Trophoblast cell (in vitro differentiated cells and primary cell): ENCODE measurements at regions not wholly inside any gene's neighbourhood (a gene's known extent, or its start where the extent isn't known, plus 50 kb on each side); places are given as distances from the start of the nearest gene placed in this dataset.

Source experiments
- DNase-seq, 2 donors: peaks; one replicate each; pipeline ENCODE4 v3.0.0-alpha.2; 2016
- H2AFZ ChIP-seq: 2 replicates; pipeline ENCODE4 v1.6.1; 2013; ENCODE audit warnings: low read length, moderate library complexity, mild to moderate bottlenecking; ENCODE audit not compliant: insufficient read depth, poor library complexity
- H2AK5ac ChIP-seq: 2 replicates; pipeline ENCODE4 v1.6.1; 2013; ENCODE audit warnings: mild to moderate bottlenecking, low read length
- H2BK120ac ChIP-seq: 2 replicates; pipeline ENCODE4 v1.6.1; 2013; ENCODE audit warnings: low read length, mild to moderate bottlenecking, moderate library complexity; ENCODE audit not compliant: insufficient read depth, poor library complexity
- H2BK12ac ChIP-seq: 2 replicates; pipeline ENCODE4 v1.6.1; 2013; ENCODE audit warnings: mild to moderate bottlenecking, low read length, moderate library complexity
- H2BK5ac ChIP-seq: 2 replicates; pipeline ENCODE4 v1.6.1; 2013; ENCODE audit warnings: low read length, low read depth, moderate library complexity, mild to moderate bottlenecking; ENCODE audit not compliant: poor library complexity
- H3K14ac ChIP-seq: 2 replicates; pipeline ENCODE4 v1.6.1; 2013; ENCODE audit warnings: mild to moderate bottlenecking, low read length
- H3K18ac ChIP-seq: 2 replicates; pipeline ENCODE4 v1.6.1; 2013; ENCODE audit warnings: mild to moderate bottlenecking, low read length
- H3K23ac ChIP-seq: 2 replicates; pipeline ENCODE4 v1.6.1; 2013; ENCODE audit warnings: low read length
- H3K27ac ChIP-seq: 2 replicates; pipeline ENCODE4 v1.5.1; 2013; ENCODE audit warnings: low read depth, mild to moderate bottlenecking, inconsistent platforms, low read length, moderate library complexity
- H3K27me3 ChIP-seq: 2 replicates; pipeline ENCODE4 v1.6.1; 2013; ENCODE audit warnings: inconsistent platforms, mild to moderate bottlenecking, low read length, moderate library complexity; ENCODE audit not compliant: insufficient read depth
- H3K36me3 ChIP-seq, 2 experiments: 1 replicate in 1 of 2; 2 replicates in 1 of 2; pipeline ENCODE4 v1.6.1; 2013; ENCODE audit warnings: low read length in 2 of 2, mild to moderate bottlenecking in 2 of 2, moderate library complexity in 1 of 2; ENCODE audit not compliant: insufficient read depth in 2 of 2, control insufficient read depth in 1 of 2
- H3K4ac ChIP-seq: 2 replicates; pipeline ENCODE4 v1.6.1; 2013; ENCODE audit warnings: low read depth, mild to moderate bottlenecking, low read length, moderate library complexity
- H3K4me1 ChIP-seq, 2 experiments: 1 replicate in 1 of 2; 2 replicates in 1 of 2; pipeline ENCODE4 v1.6.1; 2013; ENCODE audit warnings: low read length in 2 of 2, mild to moderate bottlenecking in 2 of 2, moderate library complexity in 1 of 2; ENCODE audit not compliant: insufficient read depth in 2 of 2, control insufficient read depth in 1 of 2
- H3K4me2 ChIP-seq: 2 replicates; pipeline ENCODE4 v1.6.1; 2013; ENCODE audit warnings: inconsistent platforms, mild to moderate bottlenecking, low read length, moderate library complexity
- H3K4me3 ChIP-seq: 2 replicates; pipeline ENCODE4 v1.5.1; 2013; ENCODE audit warnings: mild to moderate bottlenecking, low read depth, low read length, inconsistent platforms
- H3K79me1 ChIP-seq: one replicate; pipeline ENCODE4 v1.6.1; 2013; ENCODE audit warnings: low read length
- H3K79me2 ChIP-seq: 2 replicates; pipeline ENCODE4 v1.6.1; 2013; ENCODE audit warnings: low read length, mild to moderate bottlenecking; ENCODE audit not compliant: control insufficient read depth, insufficient read depth, poor library complexity
- H3K9ac ChIP-seq: 2 replicates; pipeline ENCODE4 v1.6.1; 2013; ENCODE audit warnings: mild to moderate bottlenecking, low read length
- H3K9me3 ChIP-seq: 2 replicates; pipeline ENCODE4 v1.6.1; 2013; ENCODE audit warnings: low read depth, mild to moderate bottlenecking, control low read depth, inconsistent platforms, low read length; ENCODE audit not compliant: insufficient read depth
- H4K12ac ChIP-seq: 2 replicates; pipeline ENCODE4 v1.6.1; 2013; ENCODE audit warnings: low read depth, mild to moderate bottlenecking, low read length, moderate library complexity
- H4K8ac ChIP-seq: 2 replicates; pipeline ENCODE4 v1.6.1; 2013; ENCODE audit warnings: low read depth, mild to moderate bottlenecking, low read length, moderate library complexity
- H4K91ac ChIP-seq: one replicate; pipeline ENCODE4 v1.6.1; 2013; ENCODE audit warnings: low read depth, mild to moderate bottlenecking, low read length, moderate library complexity
- WGBS: extraction: QIAGEN DNeasy Blood & Tissue Kit; methylation state at CpG from one replicate; pipeline ENCODE4 v1.1.7; 2013; ENCODE audit warnings: missing lambda C conversion rate; ENCODE audit not compliant: insufficient read length, insufficient coverage; ENCODE audit errors: extremely low coverage; 5-methylcytosine and 5-hydroxymethylcytosine counted together

- no peak overlapping the region for H2BK5ac ChIP-seq
- H3K9me3 ChIP-seq: no peaks in the 10 kb centered on the region
- no peak overlapping the region for H4K8ac ChIP-seq
- H2BK120ac ChIP-seq: no peak overlapping the region
- H2AFZ ChIP-seq: no peak overlapping the region
- H3K79me2 ChIP-seq: no peaks in the 10 kb centered on the region
- no peak overlapping the region for H3K27ac ChIP-seq
- H3K4ac ChIP-seq: no peak overlapping the region
- H2AK5ac ChIP-seq: no peak overlapping the region
- no peak for DNase-seq
- H3K4me2 ChIP-seq: no peak overlapping the region
- no CpG with 5 or more reads among the region's 2 CpGs for WGBS
- no peak overlapping the region for H3K14ac ChIP-seq
- no peaks in the 10 kb centered on the region for H3K79me1 ChIP-seq
- H3K9ac ChIP-seq: no peak overlapping the region
- no peaks in the 10 kb centered on the region for H3K36me3 ChIP-seq
- no peaks in the 10 kb centered on the region for H3K4me1 ChIP-seq
- H4K91ac ChIP-seq: no peak overlapping the region
- H3K4me3 ChIP-seq: no peak overlapping the region
- H3K27me3 ChIP-seq: no peaks in the 10 kb centered on the region
- no peak overlapping the region for H3K18ac ChIP-seq
- H2BK12ac ChIP-seq: no peak overlapping the region
- H3K23ac ChIP-seq: no peak overlapping the region
- H4K12ac ChIP-seq: no peak overlapping the region
Measured at GRCh38 chr16:63467513-63467912, 1431.3 kb upstream of the CDH8 start.

- no peak overlapping the region for H3K9ac ChIP-seq
- no peaks in the 10 kb centered on the region for H3K79me2 ChIP-seq
- no peak overlapping the region for H3K27ac ChIP-seq
- H2AFZ ChIP-seq: no peak overlapping the region
- no peaks in the 10 kb centered on the region for H3K79me1 ChIP-seq
- no peak overlapping the region for H3K18ac ChIP-seq
- H3K23ac ChIP-seq: no peak overlapping the region
- no peaks in the 10 kb centered on the region for H3K9me3 ChIP-seq
- H2BK5ac ChIP-seq: no peak overlapping the region
- H2BK120ac ChIP-seq: no peak overlapping the region
- WGBS: no CpG with 5 or more reads among the region's 1 CpG
- H3K4me3 ChIP-seq: no peak overlapping the region
- H4K91ac ChIP-seq: no peak overlapping the region
- H3K14ac ChIP-seq: no peak overlapping the region
- no peaks in the 10 kb centered on the region for H3K27me3 ChIP-seq
- H4K12ac ChIP-seq: no peak overlapping the region
- no peak for DNase-seq
- no peaks in the 10 kb centered on the region for H3K4me1 ChIP-seq
- H3K4ac ChIP-seq: no peak overlapping the region
- no peak overlapping the region for H2AK5ac ChIP-seq
- H4K8ac ChIP-seq: no peak overlapping the region
- H3K36me3 ChIP-seq: no peaks in the 10 kb centered on the region
- H2BK12ac ChIP-seq: no peak overlapping the region
- H3K4me2 ChIP-seq: no peak overlapping the region
Measured at GRCh38 chr16:63462316-63462715, 1426.1 kb upstream of the CDH8 start.

- Histone ChIP-seq H2AFZ (no peak overlapping the region), H3K4ac (no peak overlapping the region), H3K4me2 (no peak overlapping the region), H3K9me3 (no peaks in the 10 kb centered on the region), H3K36me3 (no peaks in the 10 kb centered on the region), H2BK120ac (no peak overlapping the region), H3K79me2 (no peaks in the 10 kb centered on the region), H3K27me3 (no peaks in the 10 kb centered on the region), H3K9ac (no peak overlapping the region), H2BK12ac (no peak overlapping the region), H3K79me1 (no peaks in the 10 kb centered on the region), H4K12ac (no peak overlapping the region), H3K4me3 (no peak overlapping the region), H3K14ac (no peak overlapping the region), H4K91ac (no peak overlapping the region), H3K4me1 (no peaks in the 10 kb centered on the region), H4K8ac (no peak overlapping the region), H2BK5ac (no peak overlapping the region), H2AK5ac (no peak overlapping the region), H3K27ac (no peak overlapping the region), H3K23ac (no peak overlapping the region), H3K18ac (no peak overlapping the region)
- no CpG with 5 or more reads among the region's 3 CpGs for WGBS
- DNase-seq: peak in 1 of 2 donors; percentile 30
Measured at GRCh38 chr16:63461248-63461841, 1425.1 kb upstream of the CDH8 start.

- H2AFZ ChIP-seq: no peak overlapping the region
- no peaks in the 10 kb centered on the region for H3K4me1 ChIP-seq
- no peaks in the 10 kb centered on the region for H3K9me3 ChIP-seq
- DNase-seq: no peak
- H3K79me1 ChIP-seq: no peaks in the 10 kb centered on the region
- H4K91ac ChIP-seq: no peak overlapping the region
- H3K9ac ChIP-seq: no peak overlapping the region
- H4K8ac ChIP-seq: no peak overlapping the region
- no peaks in the 10 kb centered on the region for H3K36me3 ChIP-seq
- no peak overlapping the region for H3K14ac ChIP-seq
- no peak overlapping the region for H3K4me2 ChIP-seq
- no peak overlapping the region for H4K12ac ChIP-seq
- no peak overlapping the region for H3K18ac ChIP-seq
- H2BK5ac ChIP-seq: no peak overlapping the region
- H3K4me3 ChIP-seq: no peak overlapping the region
- WGBS: no CpG with 5 or more reads among the region's 5 CpGs
- H3K23ac ChIP-seq: no peak overlapping the region
- H2AK5ac ChIP-seq: no peak overlapping the region
- H3K27ac ChIP-seq: no peak overlapping the region
- H2BK120ac ChIP-seq: no peak overlapping the region
- H3K4ac ChIP-seq: no peak overlapping the region
- no peaks in the 10 kb centered on the region for H3K27me3 ChIP-seq
- no peaks in the 10 kb centered on the region for H3K79me2 ChIP-seq
- H2BK12ac ChIP-seq: no peak overlapping the region
Measured at GRCh38 chr16:63458846-63459245, 1422.6 kb upstream of the CDH8 start.
